ENCODE measurements at regions not wholly inside any gene's neighbourhood (a gene's known extent, or its start where the extent isn't known, plus 50 kb on each side); places are given as distances from the start of the nearest gene placed in this dataset.

GRCh38 chr17:33385133-33385532 is 92.0 kb upstream of the ASIC2 start:
- intact Hi-C loops (cut with micrococcal nuclease), result no loop called here
- Histone ChIP-seq H3K27me3 (ENCODE audit: control insufficient read depth in 2 of 2, insufficient read depth in 2 of 2, low read length in 2 of 2) (no peaks in the 10 kb centered on the region), H4K20me1 (ENCODE audit: insufficient read depth, low read length) (no peaks in the 10 kb centered on the region), H3K9ac (ENCODE audit: insufficient read depth, low read length, poor library complexity, severe bottlenecking) (no peak overlapping the region), H3K4me3 (replicated peaks in 1 of 3; ENCODE audit: low read depth in 2 of 3, low read length in 3 of 3) (no peak overlapping the region), H3K79me2 (ENCODE audit: insufficient read depth, low read length) (no peaks in the 10 kb centered on the region), H3K4me2 (replicated peaks; ENCODE audit: extremely low read depth, low read length, poor library complexity, severe bottlenecking) (no peak overlapping the region), H3K27ac (ENCODE audit: low read depth in 1 of 2, low read length in 2 of 2) (no peak overlapping the region), H3K4me1 (ENCODE audit: control insufficient read depth in 1 of 2, insufficient read depth in 2 of 2, low read length in 2 of 2) (no peaks in the 10 kb centered on the region), H3K9me3 (replicated peaks in 1 of 2; ENCODE audit: control insufficient read depth in 1 of 2, insufficient read depth in 1 of 2, low read length in 2 of 2) (no peaks in the 10 kb centered on the region), H2AFZ (ENCODE audit: insufficient read depth, low read depth, low read length, poor library complexity, severe bottlenecking) (no peak overlapping the region), H3K36me3 (replicated peaks in 1 of 2; ENCODE audit: control insufficient read depth in 1 of 2, insufficient read depth in 2 of 2, low read length in 2 of 2) (no peaks in the 10 kb centered on the region)
- DNase-seq, result no peak
- WGBS (ENCODE audit: insufficient coverage), result 25% methylated on average over 2 of the region's 4 CpGs
- Mint-ChIP-seq H3K4me3 (no peak overlapping the region), H3K27me3 (ENCODE audit: low read depth in 3 of 3) (peaks cover 0 to 8% (median 2%) of the 10 kb centered on the region in 3 donors), H3K27ac (no peak overlapping the region), H3K9me3 (peaks cover 0 to 2% (median 0%) of the 10 kb centered on the region in 7 donors), H3K36me3 (no peaks in the 10 kb centered on the region), H3K4me1 (no peaks in the 10 kb centered on the region)
- TF ChIP-seq CTCF (IDR thresholded peaks at IDR 0.05), result no peak

GRCh38 chr17:33385713-33386112 is 92.6 kb upstream of the ASIC2 start:
- intact Hi-C loops (cut with micrococcal nuclease), result no loop called here
- H3K27me3 ChIP-seq (ENCODE audit: control insufficient read depth in 2 of 2, insufficient read depth in 2 of 2, low read length in 2 of 2), result no peaks in the 10 kb centered on the region
- H3K9me3 Mint-ChIP-seq, result peaks cover 0 to 2% (median 0%) of the 10 kb centered on the region in 7 donors
- DNase-seq, result no peak
- no peak overlapping the region for H3K4me2 ChIP-seq (replicated peaks; ENCODE audit: extremely low read depth, low read length, poor library complexity, severe bottlenecking)
- H3K9ac ChIP-seq (ENCODE audit: insufficient read depth, low read length, poor library complexity, severe bottlenecking), result no peak overlapping the region
- H3K27me3 Mint-ChIP-seq (ENCODE audit: low read depth in 3 of 3), result peaks cover 0 to 8% (median 2%) of the 10 kb centered on the region in 3 donors
- 93% methylated on average over 1 of the region's 3 CpGs for WGBS (ENCODE audit: insufficient coverage)
- H2AFZ ChIP-seq (ENCODE audit: insufficient read depth, low read depth, low read length, poor library complexity, severe bottlenecking), result no peak overlapping the region
- no peaks in the 10 kb centered on the region for H3K9me3 ChIP-seq (replicated peaks in 1 of 2; ENCODE audit: control insufficient read depth in 1 of 2, insufficient read depth in 1 of 2, low read length in 2 of 2)
- no peak overlapping the region for H3K27ac Mint-ChIP-seq
- TF ChIP-seq CTCF (IDR thresholded peaks at IDR 0.05), result no peak
- H3K36me3 Mint-ChIP-seq, result no peaks in the 10 kb centered on the region
- no peaks in the 10 kb centered on the region for H3K79me2 ChIP-seq (ENCODE audit: insufficient read depth, low read length)
- no peaks in the 10 kb centered on the region for H3K4me1 Mint-ChIP-seq
- H3K4me3 ChIP-seq (replicated peaks in 1 of 3; ENCODE audit: low read depth in 2 of 3, low read length in 3 of 3), result no peak overlapping the region
- no peaks in the 10 kb centered on the region for H3K4me1 ChIP-seq (ENCODE audit: control insufficient read depth in 1 of 2, insufficient read depth in 2 of 2, low read length in 2 of 2)
- H4K20me1 ChIP-seq (ENCODE audit: insufficient read depth, low read length), result no peaks in the 10 kb centered on the region
- H3K4me3 Mint-ChIP-seq, result no peak overlapping the region
- H3K27ac ChIP-seq (ENCODE audit: low read depth in 1 of 2, low read length in 2 of 2), result no peak overlapping the region
- no peaks in the 10 kb centered on the region for H3K36me3 ChIP-seq (replicated peaks in 1 of 2; ENCODE audit: control insufficient read depth in 1 of 2, insufficient read depth in 2 of 2, low read length in 2 of 2)

All from CD14-positive monocyte (primary cell).